CD4-positive, alpha-beta memory T cell (primary cell): ENCODE measurements at regions not wholly inside any gene's neighbourhood (a gene's known extent, or its start where the extent isn't known, plus 50 kb on each side); places are given as distances from the start of the nearest gene placed in this dataset.

Experiments
- CTCF ChIA-PET: fragments of 350-600 bp; sonication (Branson Sonifier 250); formaldehyde crosslinking; loops from one replicate; lab custom pipeline; 2021; ENCODE audit warnings: inconsistent platforms; ENCODE audit not compliant: partially characterized antibody; lab: Charles Lee
- POLR2A ChIA-PET: fragments of 350-600 bp; sonication (Branson Sonifier 250); formaldehyde crosslinking; loops from one replicate; lab custom pipeline; 2021; ENCODE audit not compliant: partially characterized antibody; lab: Charles Lee
- DNase-seq, 5 donors: peaks; one replicate each; pipeline versions ENCODE4 v3.0.0 to v3.0.0-alpha.2; 2020 to 2022; ENCODE audit warnings: mixed read lengths in 1 of 5
- H3K27ac ChIP-seq: one replicate; pipeline ENCODE4 v1.7.0; 2013; ENCODE audit warnings: low read depth, low read length
- H3K27me3 ChIP-seq: 2 replicates; pipeline ENCODE4 v1.7.0; 2013; ENCODE audit warnings: mild to moderate bottlenecking, low read length, moderate library complexity; ENCODE audit not compliant: insufficient read depth
- H3K36me3 ChIP-seq: 2 replicates; pipeline ENCODE4 v1.7.0; 2013; ENCODE audit warnings: mild to moderate bottlenecking, low read length, moderate library complexity; ENCODE audit not compliant: insufficient read depth
- H3K4me1 ChIP-seq: 2 replicates; pipeline ENCODE4 v1.7.0; 2013; ENCODE audit warnings: mild to moderate bottlenecking, low read length, moderate library complexity; ENCODE audit not compliant: insufficient read depth
- H3K4me3 ChIP-seq, 2 donors: one replicate each; pipeline ENCODE4 v1.7.0; 2013; ENCODE audit warnings: low read length in 2 of 2, mild to moderate bottlenecking in 1 of 2
- H3K9me3 ChIP-seq, 2 donors: one replicate each; pipeline ENCODE4 v1.7.0; 2013; ENCODE audit warnings: low read length in 2 of 2, control low read depth in 1 of 2; ENCODE audit not compliant: control insufficient read depth in 1 of 2
- H3K27ac Mint-ChIP-seq, 7 donors: one replicate each; pipeline ENCODE4 v1.8.0; 2020 to 2021; ENCODE audit warnings: mixed read lengths in 7 of 7, mild to moderate bottlenecking in 6 of 7, inconsistent platforms in 3 of 7, moderate library complexity in 3 of 7
- H3K27me3 Mint-ChIP-seq, 2 donors: one replicate each; pipeline ENCODE4 v1.8.0; 2020 to 2021; ENCODE audit warnings: mixed read lengths in 2 of 2
- H3K36me3 Mint-ChIP-seq, 2 donors: one replicate each; pipeline ENCODE4 v1.8.0; 2020 to 2021; ENCODE audit warnings: mixed read lengths in 2 of 2, inconsistent platforms in 1 of 2, mild to moderate bottlenecking in 1 of 2
- H3K4me1 Mint-ChIP-seq, 4 donors: one replicate each; pipeline ENCODE4 v1.8.0; 2020 to 2021; ENCODE audit warnings: mixed read lengths in 4 of 4, mild to moderate bottlenecking in 1 of 4
- H3K4me3 Mint-ChIP-seq, 8 donors: one replicate each; pipeline ENCODE4 v1.8.0; 2020 to 2021; ENCODE audit warnings: mixed read lengths in 8 of 8, mild to moderate bottlenecking in 7 of 8, moderate library complexity in 6 of 8, inconsistent platforms in 3 of 8
- H3K9me3 Mint-ChIP-seq, 8 donors: one replicate each; pipeline ENCODE4 v1.8.0; 2020 to 2021; ENCODE audit warnings: mixed read lengths in 8 of 8, mild to moderate bottlenecking in 5 of 8, inconsistent platforms in 3 of 8, moderate library complexity in 1 of 8
- intact Hi-C: fragments of 100-400 bp; cut with micrococcal nuclease; formaldehyde crosslinking; loops from one replicate; pipeline ENCODE4 v1.15.1; 2023

DNA sequence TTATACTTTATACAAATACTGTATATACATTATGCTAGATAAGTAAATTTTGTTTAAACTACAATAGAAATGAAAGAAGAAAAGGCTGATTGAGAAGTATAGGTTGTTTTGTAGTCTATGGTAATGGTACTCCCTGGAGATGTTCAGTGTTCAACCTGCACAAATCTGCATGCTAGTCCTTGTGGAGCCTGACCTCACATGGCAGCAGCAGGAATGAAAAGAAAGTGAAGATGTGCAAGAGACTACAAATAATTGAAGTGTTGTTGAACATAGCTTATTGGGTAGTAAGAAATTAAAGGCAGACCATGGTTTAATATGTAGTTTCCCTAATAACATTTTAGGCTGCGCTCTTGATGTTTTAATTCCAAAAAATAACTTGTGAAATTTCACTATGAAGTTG is 201.2 kb downstream of the TGFB2 start:
- ChIA-PET CTCF (no interaction called here), POLR2A (no interaction called here)
- no peak overlapping the region for H3K4me3 ChIP-seq
- H3K4me1 ChIP-seq = no peaks in the 10 kb centered on the region
- H3K9me3 ChIP-seq = no peaks in the 10 kb centered on the region
- H3K27me3 ChIP-seq = no peaks in the 10 kb centered on the region
- Mint-ChIP-seq H3K4me1 (no peaks in the 10 kb centered on the region), H3K9me3 (peaks cover 0 to 5% (median 0%) of the 10 kb centered on the region in 8 donors), H3K36me3 (no peaks in the 10 kb centered on the region), H3K27me3 (no peaks in the 10 kb centered on the region), H3K4me3 (no peak overlapping the region), H3K27ac (no peak overlapping the region)
- intact Hi-C loops = no loop called here
- no peaks in the 10 kb centered on the region for H3K36me3 ChIP-seq
- no peak overlapping the region for H3K27ac ChIP-seq
- DNase-seq = no peak

DNA sequence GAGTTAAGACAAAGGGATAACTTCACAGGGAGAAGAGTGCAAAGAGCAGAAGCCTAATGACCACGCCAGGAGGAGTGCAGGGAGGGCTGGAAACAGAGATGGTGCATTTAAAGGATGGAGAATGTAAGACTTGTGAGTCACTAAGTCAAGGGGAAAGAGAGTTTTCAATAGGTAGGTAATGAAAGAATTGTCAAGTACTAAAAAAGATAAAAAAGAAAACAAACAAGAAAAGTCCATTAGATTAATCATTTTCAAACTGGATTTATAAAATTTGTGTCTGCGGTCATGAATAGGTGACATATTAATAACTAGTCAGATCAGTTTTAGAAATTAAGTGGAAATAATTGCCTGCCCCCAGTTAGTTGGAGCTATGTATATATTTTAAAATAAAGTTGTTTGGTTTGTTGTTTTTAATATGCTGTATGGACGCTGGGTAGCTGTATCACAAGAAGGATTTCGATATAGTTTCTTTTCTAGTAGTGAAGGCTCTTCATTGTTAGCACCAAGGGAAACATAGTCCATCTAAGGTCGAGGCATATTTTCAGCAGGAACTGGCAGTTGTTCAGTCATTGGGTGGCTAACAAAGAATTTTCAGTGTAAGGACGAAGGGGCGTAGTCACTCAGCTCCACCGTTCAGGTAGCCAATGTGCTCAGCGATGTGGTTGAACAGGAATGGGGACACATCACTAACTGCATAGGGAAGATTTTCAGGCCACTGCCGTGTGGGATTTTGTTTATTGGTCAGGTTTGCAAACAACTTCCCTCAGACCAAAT is 203.0 kb downstream of the TGFB2 start:
- H3K9me3 Mint-ChIP-seq = peaks cover 0 to 7% (median 0%) of the 10 kb centered on the region in 8 donors
- Histone ChIP-seq H3K27ac (no peak overlapping the region), H3K4me1 (no peaks in the 10 kb centered on the region), H3K4me3 (no peak overlapping the region), H3K27me3 (no peaks in the 10 kb centered on the region), H3K9me3 (no peaks in the 10 kb centered on the region), H3K36me3 (no peaks in the 10 kb centered on the region)
- CTCF ChIA-PET = no interaction called here
- intact Hi-C loops = no loop called here
- H3K27ac Mint-ChIP-seq = no peak overlapping the region
- H3K4me3 Mint-ChIP-seq = no peak overlapping the region
- H3K36me3 Mint-ChIP-seq = no peaks in the 10 kb centered on the region
- H3K27me3 Mint-ChIP-seq = no peaks in the 10 kb centered on the region
- POLR2A ChIA-PET = no interaction called here
- no peak for DNase-seq
- no peaks in the 10 kb centered on the region for H3K4me1 Mint-ChIP-seq

DNA sequence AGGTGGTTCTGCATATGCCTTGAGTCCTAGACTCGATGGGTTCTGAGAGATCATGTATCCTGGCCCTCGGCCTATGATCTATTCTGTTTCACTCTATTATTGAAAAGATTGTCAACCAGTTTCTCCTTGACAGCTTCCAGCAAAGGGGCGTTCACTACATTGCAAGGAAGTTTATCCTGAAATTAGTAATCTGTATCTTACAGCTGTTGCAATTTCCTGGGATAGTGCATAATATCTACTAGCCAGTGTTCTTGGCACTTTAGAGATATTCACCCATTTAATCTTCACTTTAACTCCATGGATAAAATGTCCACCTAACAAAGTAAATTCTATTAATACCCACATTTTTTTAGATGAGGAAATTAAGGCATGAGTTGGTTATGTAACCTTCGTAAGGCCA is 203.6 kb downstream of the TGFB2 start:
- POLR2A ChIA-PET = no interaction called here
- H3K27me3 ChIP-seq = no peaks in the 10 kb centered on the region
- H3K36me3 ChIP-seq = no peaks in the 10 kb centered on the region
- H3K36me3 Mint-ChIP-seq = no peaks in the 10 kb centered on the region
- CTCF ChIA-PET = no interaction called here
- H3K27ac ChIP-seq = no peak overlapping the region
- no peak overlapping the region for H3K4me3 ChIP-seq
- H3K9me3 Mint-ChIP-seq = peaks cover 0 to 7% (median 0%) of the 10 kb centered on the region in 8 donors
- intact Hi-C loops = no loop called here
- H3K4me1 ChIP-seq = no peaks in the 10 kb centered on the region
- no peaks in the 10 kb centered on the region for H3K27me3 Mint-ChIP-seq
- no peaks in the 10 kb centered on the region for H3K4me1 Mint-ChIP-seq
- no peak overlapping the region for H3K4me3 Mint-ChIP-seq
- no peak for DNase-seq
- H3K27ac Mint-ChIP-seq = no peak overlapping the region
- no peaks in the 10 kb centered on the region for H3K9me3 ChIP-seq

DNA sequence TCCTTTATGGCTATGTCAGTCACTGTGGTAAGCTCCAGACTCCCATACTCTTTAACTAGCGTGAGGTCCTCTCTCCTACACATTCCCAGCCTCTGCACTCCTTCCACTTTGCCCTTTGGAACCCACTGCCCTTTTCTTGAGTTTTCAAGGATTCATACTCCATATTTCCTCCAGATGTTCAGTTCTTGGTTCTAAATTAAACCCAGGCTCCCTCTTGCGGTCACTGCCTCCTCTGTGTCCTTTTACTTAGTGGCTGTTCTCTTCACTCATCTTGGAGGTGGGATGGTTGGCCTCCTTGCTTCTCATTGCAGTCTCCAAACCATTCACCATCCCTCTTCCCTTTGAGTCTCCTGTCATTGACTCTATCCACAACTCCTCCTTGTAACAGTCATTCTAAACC is 208.1 kb downstream of the TGFB2 start:
- Mint-ChIP-seq H3K36me3 (no peaks in the 10 kb centered on the region), H3K4me1 (no peaks in the 10 kb centered on the region), H3K27me3 (peaks cover 0 to 3% of the 10 kb centered on the region in 2 donors), H3K9me3 (peaks cover 0 to 7% (median under 1%) of the 10 kb centered on the region in 8 donors), H3K4me3 (no peak overlapping the region), H3K27ac (no peak overlapping the region)
- no peak overlapping the region for H3K4me3 ChIP-seq
- ChIA-PET POLR2A (no interaction called here), CTCF (no interaction called here)
- H3K27ac ChIP-seq = no peak overlapping the region
- intact Hi-C loops = no loop called here
- H3K36me3 ChIP-seq = no peaks in the 10 kb centered on the region
- DNase-seq = no peak
- no peaks in the 10 kb centered on the region for H3K27me3 ChIP-seq
- H3K4me1 ChIP-seq = no peaks in the 10 kb centered on the region
- no peaks in the 10 kb centered on the region for H3K9me3 ChIP-seq

DNA sequence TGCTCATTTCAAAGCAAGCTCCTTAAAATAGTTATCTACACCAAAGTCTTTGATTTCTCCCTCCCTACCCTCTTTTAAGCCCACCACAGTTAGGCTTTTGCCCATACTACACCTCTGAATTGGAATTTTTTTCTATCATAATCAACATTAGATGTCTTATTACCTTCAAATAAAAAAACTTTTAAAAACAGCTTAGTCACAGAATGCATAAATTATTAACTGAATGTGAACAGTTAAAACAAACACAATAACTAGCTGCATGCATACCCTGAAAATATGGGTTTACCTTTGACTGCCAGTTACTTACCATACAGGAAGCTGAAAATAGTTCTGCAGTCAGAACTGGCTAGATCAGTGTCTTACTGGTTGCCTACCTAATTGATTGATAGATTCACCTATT is 210.9 kb downstream of the TGFB2 start:
- CTCF ChIA-PET = no interaction called here
- Mint-ChIP-seq H3K36me3 (no peaks in the 10 kb centered on the region), H3K4me3 (no peak overlapping the region), H3K4me1 (no peaks in the 10 kb centered on the region), H3K27ac (no peak overlapping the region), H3K27me3 (peaks cover 0 to 4% of the 10 kb centered on the region in 2 donors), H3K9me3 (peaks cover 0 to 7% (median under 1%) of the 10 kb centered on the region in 8 donors)
- no peak for DNase-seq
- POLR2A ChIA-PET = no interaction called here
- Histone ChIP-seq H3K9me3 (no peaks in the 10 kb centered on the region), H3K36me3 (no peaks in the 10 kb centered on the region), H3K27ac (no peak overlapping the region), H3K27me3 (no peaks in the 10 kb centered on the region), H3K4me1 (no peaks in the 10 kb centered on the region), H3K4me3 (no peak overlapping the region)
- intact Hi-C loops = no loop called here

DNA sequence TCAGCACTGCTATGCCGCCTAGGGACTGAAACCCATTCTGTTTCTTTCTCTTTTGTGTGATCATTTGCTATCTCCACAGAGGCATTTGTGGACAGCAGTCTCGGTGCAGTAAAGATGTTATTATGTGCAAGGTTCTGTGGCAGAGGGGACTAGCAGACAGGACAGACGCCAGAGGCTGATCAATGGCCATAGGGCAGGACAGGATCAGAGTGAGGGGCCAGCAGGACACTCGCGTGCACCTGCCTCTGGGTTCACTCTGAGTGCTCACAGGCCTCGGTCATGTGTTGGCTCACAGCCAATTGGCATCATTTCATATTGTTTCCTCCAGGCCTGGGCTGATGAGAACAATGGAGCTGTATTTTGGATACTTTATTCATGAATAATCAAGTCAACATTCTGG is 212.6 kb downstream of the TGFB2 start:
- Histone ChIP-seq H3K4me3 (no peak overlapping the region), H3K4me1 (no peaks in the 10 kb centered on the region), H3K36me3 (no peaks in the 10 kb centered on the region), H3K9me3 (no peaks in the 10 kb centered on the region), H3K27me3 (no peaks in the 10 kb centered on the region), H3K27ac (no peak overlapping the region)
- ChIA-PET CTCF (no interaction called here), POLR2A (no interaction called here)
- H3K9me3 Mint-ChIP-seq = peaks cover 0 to 9% (median under 1%) of the 10 kb centered on the region in 8 donors
- intact Hi-C loops = no loop called here
- H3K27ac Mint-ChIP-seq = no peak overlapping the region
- H3K27me3 Mint-ChIP-seq = peaks cover 0 to 4% of the 10 kb centered on the region in 2 donors
- no peaks in the 10 kb centered on the region for H3K4me1 Mint-ChIP-seq
- no peak for DNase-seq
- H3K36me3 Mint-ChIP-seq = no peaks in the 10 kb centered on the region
- H3K4me3 Mint-ChIP-seq = no peak overlapping the region

DNA sequence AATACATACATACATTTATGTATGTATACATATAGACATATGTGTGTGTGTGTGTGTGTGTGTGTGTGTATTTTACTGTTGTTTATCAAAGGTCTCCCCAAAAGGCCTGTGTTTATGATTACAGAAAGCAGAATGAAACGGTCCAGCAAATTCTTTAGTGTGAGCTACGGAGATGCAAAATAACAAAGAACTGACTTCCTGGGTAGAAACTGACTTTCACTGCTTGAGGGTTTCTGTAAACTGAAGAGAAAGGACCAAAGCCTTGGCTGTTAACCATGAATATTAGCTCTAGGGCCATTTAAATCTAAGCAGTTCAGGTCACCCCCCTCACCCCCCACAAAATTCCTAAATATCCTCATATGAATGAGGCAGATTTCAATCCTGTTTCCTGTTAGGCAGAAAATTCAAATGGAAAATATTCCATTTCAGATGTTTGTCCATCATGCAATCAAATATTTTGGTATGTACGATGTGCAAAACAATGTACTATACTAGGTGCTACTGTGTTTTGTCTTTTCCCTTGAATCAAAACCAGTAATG is 213.2 kb downstream of the TGFB2 start:
- H3K36me3 ChIP-seq = no peaks in the 10 kb centered on the region
- peaks cover 0 to 9% (median under 1%) of the 10 kb centered on the region in 8 donors for H3K9me3 Mint-ChIP-seq
- H3K27ac Mint-ChIP-seq = no peak overlapping the region
- no peaks in the 10 kb centered on the region for H3K9me3 ChIP-seq
- peaks cover 0 to 4% of the 10 kb centered on the region in 2 donors for H3K27me3 Mint-ChIP-seq
- H3K27me3 ChIP-seq = no peaks in the 10 kb centered on the region
- H3K4me3 ChIP-seq = no peak overlapping the region
- intact Hi-C loops = no loop called here
- H3K27ac ChIP-seq = no peak overlapping the region
- POLR2A ChIA-PET = no interaction called here
- H3K4me1 Mint-ChIP-seq = no peaks in the 10 kb centered on the region
- no peak for DNase-seq
- no peak overlapping the region for H3K4me3 Mint-ChIP-seq
- H3K36me3 Mint-ChIP-seq = no peaks in the 10 kb centered on the region
- CTCF ChIA-PET = no interaction called here
- H3K4me1 ChIP-seq = no peaks in the 10 kb centered on the region
